ENCODE measurements at regions not wholly inside any gene's neighbourhood (a gene's known extent, or its start where the extent isn't known, plus 50 kb on each side); places are given as distances from the start of the nearest gene placed in this dataset.

DNA sequence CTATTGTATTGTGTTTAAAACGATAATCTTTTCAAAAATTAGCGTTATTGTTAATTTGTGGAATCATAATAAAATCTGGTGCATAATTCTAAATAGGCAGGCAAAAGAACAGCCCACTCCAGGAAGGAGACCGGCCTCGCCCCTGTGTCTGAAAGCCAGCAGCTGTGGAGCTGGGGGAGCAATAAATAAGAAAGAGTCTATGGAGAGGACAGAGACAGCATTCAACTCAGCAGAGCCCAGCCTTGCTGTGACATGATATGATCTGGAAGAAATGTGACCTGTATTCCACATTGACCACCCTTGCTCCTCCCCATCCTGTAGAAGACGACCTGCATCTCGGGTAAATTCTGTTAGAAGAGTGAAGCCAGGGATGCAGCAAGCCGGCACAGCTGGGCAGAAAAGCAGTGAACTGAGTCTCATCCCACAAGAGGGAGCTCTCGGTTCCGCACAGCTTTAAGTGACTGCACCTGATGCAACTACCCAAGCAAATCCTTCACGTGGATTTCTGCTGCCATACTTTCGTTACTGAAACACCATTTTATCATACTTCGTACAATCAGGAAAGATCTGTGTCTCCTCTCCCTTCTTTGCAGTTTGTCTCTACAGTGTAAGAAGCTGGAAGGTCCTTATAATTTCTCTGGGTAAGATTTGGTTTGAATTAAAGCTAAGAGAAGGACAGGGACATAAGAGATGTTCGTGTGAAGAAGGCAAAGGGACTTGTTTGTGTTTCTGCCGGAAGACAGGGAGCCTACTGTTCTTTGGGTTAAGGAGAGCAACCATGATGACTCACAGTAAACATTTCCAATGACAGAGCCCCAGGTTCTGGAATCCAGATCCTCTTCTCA, 427.1 kb downstream of the GPAM start:
- no peak for FAIRE-seq

DNA sequence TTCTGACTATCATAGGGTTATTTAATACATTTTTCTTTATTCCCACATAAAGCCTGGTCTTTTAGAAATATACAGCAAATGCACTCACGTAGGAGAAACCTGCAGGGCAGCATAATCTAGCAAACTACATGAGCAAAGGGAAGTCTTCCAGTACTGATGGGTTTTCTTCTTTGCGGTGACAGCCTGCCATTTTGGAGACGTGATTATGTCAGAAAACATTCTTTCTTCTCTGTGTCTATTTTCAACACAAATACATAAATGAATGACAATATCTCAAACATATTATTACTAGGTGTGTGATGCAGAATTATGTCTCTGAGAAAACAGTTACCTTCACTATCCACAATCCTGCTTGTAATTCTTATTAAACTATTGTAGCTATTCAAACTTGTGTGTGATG, 425.0 kb downstream of the GPAM start:
- no peak for FAIRE-seq

DNA sequence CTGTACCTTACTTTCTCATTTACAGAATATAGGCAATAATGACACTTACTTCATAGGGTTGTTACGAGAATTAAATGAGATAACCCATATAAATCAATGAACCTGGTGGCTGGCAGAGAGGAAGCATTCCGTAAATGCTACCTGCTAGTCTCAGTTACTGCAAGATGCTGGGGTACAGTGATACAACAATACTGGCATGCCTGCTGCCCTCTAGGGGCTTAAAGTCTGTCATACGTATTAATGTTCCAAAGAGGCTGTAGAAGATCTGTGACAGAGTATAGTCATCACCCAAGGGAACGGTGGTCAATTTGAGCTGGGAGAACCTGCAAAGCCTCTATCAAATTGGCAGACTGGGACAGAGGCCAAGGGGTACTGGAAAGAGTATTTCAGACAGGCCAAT, 421.5 kb downstream of the GPAM start:
- FAIRE-seq: no peak

DNA sequence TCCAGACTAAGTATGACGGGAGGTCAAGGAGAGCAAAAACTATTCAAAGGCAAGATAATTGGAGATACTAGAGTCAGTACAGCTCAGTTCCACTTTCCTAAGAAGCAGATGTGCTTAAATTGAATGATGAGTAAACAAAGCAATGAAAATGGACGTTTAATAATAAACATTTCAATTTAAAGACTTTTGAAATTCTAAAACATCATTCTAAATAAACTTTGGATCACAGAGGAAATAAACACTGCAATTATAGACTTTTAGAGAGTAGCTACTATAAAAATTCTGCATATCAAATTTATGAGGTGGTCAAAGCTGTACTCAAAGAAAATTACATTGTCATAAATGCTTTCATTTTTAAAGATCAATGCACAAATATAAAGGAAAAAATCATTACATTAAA, 418.3 kb downstream of the GPAM start:
- no peak for FAIRE-seq

DNA sequence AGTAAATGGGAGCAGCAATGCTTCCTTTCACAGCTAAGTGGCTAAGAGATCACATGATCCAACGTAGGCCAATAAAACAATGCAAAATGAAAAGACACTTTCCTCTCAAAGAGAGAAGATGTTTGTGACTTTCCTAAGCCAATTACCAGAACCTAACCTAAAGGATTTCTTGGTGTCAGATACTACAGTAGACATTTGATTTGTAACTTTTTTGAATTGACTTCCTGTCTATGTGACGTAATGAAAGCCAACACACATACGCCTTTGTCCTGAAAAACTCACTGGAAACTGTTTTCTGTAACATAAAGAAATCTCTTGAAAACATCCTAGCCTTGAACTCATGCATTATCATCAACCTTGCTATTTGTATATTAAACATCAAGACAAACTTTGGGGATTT, 417.1 kb downstream of the GPAM start:
- no peak for FAIRE-seq

DNA sequence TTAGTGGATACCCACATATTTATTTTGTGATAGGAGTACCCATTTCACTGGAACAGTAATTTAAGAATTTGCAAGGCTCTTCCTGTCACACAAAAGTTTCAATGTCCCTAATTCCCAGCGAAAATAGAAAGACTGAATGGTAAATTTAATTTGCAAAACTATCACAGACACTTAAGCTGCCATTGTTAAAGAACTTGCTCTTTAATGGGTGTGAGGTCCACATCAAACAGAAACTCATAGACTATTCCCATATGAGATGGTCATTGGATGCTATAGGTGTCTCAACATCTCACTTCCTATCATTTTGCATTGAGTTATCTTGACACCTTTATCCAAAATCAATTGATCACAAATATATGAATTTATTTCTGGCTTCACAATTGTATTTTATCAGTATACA, 415.9 kb downstream of the GPAM start:
- no peak for FAIRE-seq

DNA sequence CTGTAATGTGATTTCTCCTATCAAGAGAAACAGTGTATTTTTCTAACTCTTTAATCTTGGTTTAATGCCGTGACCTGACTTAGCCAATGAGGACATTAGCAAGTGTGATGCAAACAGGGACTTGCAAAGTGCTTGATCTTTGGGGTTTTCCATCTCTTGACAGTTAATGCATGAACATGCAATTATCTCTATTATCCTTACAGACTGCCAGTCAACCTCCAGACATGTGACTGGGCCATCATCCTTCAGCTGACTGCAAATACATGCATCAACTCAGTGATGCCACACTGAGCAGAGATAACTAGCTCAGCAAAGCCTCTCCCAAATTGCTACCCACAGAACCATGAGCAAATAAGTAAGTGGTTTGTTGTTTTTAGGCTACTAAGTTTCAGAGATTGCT, 409.6 kb downstream of the GPAM start:
- no peak for FAIRE-seq

DNA sequence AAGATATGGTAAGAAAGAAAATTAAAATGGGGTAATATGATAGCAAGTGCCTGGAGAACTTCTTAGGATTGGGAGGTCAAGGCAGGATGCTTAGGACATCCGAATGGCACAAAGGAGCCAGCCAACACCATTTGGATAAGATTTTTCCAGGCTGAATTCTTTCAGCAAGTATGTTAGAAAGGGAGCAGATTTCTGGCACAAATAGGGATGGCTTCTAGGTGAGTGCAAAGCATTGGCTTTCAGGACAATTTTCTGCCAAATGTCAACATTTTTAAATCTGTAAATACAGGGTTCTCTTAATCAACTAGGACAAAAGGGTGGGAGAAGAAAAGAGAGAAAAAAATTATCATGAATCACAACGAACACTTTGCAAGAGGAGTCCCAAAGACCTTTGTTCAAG, 409.1 kb downstream of the GPAM start:
- FAIRE-seq: no peak

DNA sequence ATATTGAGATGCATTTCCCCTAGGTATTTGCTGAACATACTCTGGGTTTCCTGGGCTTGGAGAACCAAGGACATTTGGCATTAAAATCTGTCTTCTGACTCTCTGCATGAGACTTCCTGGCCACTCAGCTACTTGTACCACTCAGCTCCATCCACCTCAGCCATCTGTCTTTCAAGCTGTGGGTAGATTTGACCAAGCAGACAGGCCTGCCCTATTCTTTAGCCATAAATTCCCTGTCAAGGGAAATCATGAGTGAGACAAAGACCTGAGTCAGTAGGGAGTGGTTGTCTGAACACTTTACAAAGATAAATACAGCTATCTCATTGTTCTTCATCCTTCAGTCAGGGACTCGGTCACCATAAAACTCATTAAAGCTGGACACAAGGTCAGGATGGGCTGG, 399.1 kb downstream of the GPAM start:
- no peak for FAIRE-seq

DNA sequence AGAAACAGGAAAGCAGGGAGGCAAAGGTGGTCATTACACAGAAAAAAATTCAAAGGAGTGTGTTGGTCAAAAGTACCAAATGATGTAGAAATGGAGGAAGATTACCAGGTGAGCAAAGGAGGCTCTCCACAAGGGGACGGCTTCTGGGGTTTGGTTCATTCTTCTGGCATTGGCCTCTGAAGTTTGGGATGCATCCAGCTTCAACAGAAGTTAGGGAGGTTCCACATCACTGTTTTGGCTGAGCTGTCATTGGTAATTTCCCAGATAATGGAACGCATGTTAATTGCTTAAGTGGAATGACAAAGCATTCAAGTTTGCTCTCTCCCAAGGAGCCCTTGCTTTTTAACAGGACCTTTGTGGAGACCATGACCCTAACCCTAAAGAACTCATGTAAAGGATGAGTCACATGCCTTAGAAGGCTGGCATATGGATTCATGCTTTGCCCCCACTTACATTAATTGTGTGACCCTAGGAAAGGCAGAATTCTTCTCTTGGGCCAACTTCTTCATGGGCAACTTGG, 398.6 kb downstream of the GPAM start:
- no peak for FAIRE-seq

DNA sequence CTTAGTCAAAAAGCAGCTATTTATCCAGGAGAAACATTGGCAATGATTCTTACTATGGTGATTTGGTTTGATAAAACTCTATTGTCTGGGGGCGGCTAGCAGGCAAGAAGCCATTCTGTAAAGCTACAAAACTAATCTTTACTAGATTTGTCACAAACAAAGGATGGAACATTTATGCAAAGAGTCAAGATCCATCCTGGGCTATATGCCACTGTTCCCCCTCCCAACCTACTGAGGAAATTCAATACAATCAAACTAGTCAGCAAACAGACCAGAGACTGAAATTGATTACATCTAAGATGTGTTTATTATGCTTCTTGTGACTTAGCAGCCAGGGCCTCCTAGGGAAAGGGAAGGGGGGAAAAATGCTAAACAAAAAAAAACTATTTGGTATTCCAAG, 397.6 kb downstream of the GPAM start:
- no peak for FAIRE-seq

DNA sequence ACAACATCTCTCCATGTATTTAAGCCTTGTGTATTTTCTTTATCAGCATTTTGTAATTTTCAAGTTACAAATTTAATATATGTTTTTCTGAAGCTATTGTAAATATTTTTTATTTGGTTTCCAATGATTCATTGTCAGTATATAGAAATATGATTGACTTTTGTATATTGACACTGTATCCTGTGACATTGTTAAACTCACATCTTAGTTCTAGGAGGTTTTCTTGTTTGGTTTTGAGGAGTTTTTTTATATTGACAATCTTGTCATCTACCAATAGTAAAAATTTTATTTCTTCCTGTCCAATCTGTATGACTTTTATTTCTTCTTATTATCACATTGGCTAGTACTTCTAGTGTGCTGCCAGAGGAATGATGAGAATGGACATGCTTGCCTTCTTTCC, 393.7 kb downstream of the GPAM start:
- FAIRE-seq: no peak

DNA sequence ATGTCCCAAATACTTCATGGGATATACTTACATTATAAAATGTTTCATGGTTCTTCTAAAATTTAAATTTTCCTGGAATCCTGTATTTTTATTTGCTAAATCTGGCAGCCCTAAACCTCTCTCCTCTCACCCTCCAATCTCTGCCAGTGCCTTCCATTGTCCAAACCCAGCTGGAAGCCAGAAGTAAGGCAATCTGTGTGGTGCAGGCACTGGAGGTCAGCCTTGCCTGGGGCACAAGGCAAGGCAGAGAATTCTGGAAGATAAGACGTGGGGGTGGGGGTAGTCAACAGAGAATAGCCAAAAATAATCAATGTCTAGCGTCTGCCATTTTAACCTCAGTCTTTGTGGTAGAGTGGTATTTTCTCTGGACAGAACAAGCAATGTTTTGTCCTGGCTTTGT, 381.7 kb downstream of the GPAM start:
- FAIRE-seq: no peak

DNA sequence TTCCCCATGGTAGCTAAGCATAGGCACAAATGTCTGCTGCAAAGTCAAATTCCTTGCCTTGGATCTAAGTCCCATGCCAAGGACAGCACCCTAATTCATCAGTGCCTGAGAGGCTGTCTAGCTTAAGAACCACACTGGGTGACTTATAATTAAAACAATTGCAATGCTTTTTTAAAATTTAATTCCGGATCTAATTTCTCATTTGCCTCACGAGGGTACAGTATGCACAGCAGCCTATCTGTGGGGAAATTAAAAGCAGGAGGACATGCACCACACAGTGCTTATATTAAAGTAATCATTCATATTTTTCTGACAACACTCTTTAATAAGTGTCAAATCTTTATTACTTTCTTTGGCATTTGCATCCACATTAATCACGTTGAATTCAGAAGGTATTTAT, 378.8 kb downstream of the GPAM start:
- FAIRE-seq: no peak

DNA sequence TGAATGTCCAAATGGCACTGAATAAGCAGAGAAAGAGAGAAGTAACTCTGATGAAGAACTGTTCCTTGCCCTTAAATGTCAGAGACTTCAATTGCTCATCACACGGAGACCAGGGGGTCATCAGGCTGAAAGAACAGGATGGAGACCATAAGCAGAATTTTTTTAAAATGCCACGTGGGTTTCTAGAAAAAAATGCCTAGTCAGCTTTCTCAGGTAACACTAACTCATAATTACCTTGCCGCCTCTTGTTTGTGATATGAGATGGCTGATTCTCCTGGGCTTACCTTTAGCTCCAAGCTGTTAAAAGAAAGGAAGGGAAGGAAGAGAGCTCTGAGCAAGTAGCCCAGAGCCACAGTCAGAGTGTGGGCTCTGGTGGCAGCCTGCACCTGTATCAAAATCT, 372.0 kb downstream of the GPAM start:
- no peak for FAIRE-seq

DNA sequence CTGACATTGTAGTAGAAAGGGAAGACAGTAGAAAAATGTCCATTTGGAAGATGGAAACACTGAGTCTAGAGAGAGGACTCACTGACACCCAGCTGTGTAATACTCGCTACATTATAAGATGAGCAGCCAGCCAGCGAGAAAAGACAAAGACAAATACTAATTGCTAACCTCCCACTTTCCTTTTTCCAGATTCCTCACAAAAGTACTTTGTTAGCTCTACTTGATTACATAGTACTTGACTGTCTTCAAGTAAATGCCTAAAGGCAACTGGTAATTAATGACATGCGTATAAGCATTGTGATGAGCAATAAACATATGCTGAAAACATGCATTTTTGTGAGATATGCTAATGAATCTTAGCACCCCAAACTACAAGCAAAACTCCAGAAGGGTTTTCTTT, 363.1 kb downstream of the GPAM start:
- no peak for FAIRE-seq

DNA sequence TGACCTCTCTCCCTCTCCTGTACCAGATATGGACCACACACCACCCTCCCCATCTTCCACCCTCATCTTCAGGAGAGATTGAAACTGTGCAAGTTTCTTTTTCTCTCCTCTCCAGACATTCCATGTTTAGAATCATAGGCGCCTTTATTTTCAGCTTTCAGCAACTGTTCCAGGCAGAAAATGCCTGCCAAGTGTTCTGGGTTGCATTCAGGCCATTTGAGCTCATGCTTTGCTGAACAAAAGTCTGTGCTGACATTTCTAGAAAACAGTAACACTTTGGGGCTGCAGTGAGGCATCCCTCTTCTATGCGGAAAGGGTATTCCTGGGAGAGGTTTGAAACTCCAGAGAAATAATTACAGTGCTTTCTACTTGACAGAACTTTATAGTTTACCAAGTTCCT, 361.7 kb downstream of the GPAM start:
- no peak for FAIRE-seq

DNA sequence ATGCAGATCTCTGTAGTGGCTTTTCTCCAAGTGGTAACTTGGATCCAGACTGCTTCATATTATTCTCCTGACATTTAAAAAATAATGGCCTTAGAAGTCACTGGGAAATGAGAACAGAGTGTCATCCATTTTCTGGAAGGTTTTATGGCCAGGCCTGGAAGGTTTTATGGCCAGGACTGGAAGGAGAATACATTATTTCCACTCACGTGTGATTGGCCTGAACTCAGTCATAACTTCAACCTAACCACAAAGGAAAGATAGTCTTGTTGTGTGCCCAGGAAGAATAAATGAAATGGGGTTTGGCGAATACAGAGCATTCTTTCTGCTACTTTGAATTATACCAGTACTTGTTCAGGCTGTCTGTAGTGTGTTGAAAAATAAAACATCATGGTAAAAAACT, 360.9 kb downstream of the GPAM start:
- no peak for FAIRE-seq

DNA sequence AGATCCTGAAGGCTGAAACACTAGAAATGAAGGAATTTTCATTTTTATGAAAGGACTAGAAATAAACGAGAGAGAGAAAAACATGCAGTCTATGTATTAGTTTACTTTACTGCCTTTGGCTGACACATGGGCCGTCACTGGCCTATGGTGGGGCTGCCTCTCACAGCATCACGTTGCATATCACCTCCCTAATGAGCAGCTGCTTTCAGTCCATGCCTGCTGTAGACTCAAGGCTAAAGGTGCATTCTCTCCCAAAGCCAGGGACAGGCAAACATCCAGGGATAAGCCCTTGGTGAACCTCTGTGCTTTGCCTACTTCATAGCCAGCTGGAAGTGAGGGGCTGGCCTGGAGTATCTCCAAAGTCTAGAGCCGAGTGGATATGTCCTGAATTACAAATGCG, 359.4 kb downstream of the GPAM start:
- FAIRE-seq: no peak

DNA sequence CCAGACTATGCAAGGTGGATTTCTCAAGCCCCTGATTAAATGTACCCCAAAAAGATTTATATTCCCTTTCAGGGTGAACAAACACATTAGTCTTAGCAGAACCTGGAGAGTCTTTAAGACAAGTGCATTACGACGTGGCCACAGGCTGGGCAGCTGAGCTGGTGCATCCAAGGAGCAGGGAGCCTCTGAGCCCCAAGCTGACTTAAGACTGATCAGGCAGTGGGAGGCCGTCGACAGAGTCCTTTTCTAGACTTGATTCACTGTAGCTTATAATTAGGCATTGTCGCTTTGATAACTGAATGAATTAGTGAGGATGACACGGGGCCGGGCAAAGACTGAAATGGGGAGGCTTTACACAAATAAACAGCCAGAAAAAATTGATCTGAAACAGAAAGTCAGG, 353.2 kb downstream of the GPAM start:
- FAIRE-seq: no peak

DNA sequence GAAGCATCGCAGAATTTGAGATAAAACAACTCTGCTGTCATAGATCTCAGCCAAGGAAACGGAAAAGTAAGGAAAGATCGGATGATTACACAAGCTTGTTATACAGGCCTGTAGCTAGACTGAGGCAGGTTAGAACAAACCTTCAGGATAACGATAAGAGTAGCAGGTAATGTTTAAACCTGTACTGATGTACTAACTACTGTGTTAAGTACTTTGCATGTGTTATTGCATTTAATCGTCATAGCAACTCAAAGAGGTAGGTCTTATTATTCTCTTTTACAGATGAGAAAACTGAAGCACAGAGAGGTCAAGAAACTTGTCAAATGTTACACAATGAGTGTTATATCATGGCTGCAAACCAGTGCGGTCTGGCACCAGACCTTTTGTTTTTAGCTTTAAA, 352.5 kb downstream of the GPAM start:
- no peak for FAIRE-seq

DNA sequence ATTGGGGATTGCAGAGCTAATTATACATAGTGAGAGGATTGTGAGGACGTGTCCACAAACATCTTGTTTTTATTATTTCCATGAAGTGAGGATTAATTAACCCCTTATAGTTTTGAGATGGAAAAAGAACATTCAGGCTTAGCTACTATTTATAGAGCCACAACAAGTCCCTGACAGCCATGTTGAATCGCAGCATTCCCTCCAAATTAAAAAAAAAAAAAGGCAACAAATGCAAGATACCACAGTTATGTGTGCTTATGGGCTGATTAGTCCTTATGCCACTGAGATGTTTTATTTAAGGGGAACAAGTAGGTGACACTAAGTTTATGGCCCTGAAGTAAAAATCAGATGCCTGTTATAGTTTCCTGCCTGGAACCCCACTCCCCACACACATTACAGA, 350.3 kb downstream of the GPAM start:
- no peak for FAIRE-seq

DNA sequence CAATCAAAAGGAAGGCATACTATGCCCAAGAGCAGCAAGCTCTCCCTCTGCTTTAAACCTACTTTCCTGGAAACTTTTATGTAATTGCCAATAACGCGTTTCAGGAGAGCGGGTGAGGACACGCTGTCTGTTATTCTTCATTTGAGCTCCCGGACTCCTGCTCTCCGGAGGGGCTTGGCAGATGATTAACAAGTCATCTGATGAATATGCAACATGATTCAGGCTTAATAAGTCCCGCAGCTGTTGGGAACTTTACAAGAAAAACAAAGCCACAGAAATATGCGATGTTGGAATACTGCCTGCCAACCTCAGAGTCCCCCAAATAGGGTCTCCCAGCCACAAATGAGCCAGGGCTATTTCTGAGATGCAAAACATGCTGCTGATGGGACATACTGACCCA, 348.0 kb downstream of the GPAM start:
- no peak for FAIRE-seq

DNA sequence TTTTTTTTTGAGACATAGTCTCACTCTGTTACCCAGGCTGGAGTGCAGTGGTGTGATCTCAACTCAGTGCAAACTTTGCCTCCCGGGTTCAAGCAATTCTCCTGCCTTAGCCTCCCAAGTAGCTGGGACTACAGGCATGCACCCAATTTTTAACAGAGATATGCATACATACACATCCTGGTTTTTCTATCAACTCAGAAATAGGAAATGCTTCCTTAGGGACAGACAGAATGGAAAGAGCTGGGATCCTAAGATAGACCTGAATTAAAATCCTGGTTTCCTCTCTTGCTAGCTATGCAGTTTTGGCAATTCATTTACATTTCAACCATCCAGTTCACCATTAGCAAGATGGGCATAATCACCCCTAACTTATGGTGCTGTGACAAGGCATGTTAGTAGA, 347.5 kb downstream of the GPAM start:
- no peak for FAIRE-seq

DNA sequence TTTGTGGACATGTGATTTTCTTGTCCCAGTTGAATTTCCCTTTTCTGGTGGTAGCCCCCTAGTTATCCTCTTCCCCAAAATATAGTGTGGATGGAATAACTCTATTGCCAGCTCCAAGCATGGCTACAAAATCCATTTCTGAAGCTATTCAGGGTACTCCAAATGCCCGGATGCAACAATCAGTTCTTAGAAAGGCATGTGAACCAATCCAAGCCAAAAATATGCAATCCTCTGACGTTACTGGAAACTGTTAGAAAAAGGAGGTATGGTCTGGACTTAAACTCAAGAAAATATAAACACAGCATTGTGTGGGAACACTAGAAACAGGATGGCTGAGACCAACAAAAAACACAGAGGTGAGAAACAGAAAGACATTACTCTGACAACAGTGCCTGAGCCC, 347.0 kb downstream of the GPAM start:
- FAIRE-seq: no peak

Data from endometrium (tissue), 2 donors.